UCSD-AML1 (cell line): ENCODE measurements at regions not wholly inside any gene's neighbourhood (a gene's known extent, or its start where the extent isn't known, plus 50 kb on each side); places are given as distances from the start of the nearest gene placed in this dataset.

Experiments
- DNase-seq: peaks from one replicate; lab custom pipeline; 2025; ENCODE audit not compliant: unreplicated experiment; lab: John Stamatoyannopoulos, UW

DNA sequence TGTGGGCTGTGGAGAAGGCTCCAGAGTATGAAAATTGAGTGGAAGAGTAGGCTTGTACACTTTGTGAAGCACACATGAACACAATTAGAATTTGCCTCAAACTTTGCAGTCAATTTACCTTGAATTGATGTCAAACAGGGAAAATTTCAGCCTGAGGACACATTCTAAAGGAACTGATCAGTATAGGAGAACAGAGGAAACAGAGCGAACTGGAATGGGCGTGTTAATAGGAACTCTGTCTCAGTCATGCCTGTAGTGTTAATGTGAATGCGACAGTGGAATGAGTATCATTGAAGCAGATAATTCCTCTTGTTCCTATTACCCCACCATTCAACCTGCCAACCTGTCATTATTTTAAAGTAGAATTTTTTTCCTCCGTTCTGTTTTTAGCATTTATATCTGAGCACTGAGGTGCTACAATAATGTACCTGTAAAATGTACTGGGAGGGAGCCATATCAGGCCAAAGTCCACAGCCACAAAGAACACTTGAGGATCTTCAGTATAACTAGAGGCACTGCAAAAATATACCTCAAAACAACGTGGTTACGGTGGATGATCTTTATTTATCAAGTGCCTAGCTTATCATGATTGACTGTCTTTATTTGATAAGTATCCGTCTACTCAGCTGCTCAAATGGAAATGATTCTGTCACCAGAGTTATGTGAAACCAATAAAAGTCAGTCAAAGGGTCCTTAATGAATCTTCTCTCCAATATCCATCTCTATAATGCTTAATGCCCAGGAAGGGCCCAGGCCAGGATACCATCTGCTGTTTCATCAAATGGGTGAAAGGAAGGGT is 125.3 kb upstream of the STMND1 start:
- no peak for DNase-seq

GRCh38 chr6:16974704-16975359 is 127.0 kb upstream of the STMND1 start:
- no peak for DNase-seq

DNA sequence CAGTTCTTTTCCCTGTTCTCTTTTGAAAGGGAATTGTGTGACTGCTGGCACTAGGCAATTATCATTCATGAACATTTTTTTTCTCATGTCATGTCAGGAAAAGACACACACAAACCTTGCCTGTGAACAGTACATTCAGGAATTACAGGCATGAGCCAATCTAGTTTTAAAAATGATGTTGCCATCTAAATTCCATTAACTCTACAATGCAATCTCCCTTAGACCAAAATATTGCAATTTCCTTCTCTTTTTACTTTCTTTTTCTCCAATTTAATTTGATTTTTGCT is 127.5 kb upstream of the STMND1 start:
- DNase-seq, result no peak

DNA sequence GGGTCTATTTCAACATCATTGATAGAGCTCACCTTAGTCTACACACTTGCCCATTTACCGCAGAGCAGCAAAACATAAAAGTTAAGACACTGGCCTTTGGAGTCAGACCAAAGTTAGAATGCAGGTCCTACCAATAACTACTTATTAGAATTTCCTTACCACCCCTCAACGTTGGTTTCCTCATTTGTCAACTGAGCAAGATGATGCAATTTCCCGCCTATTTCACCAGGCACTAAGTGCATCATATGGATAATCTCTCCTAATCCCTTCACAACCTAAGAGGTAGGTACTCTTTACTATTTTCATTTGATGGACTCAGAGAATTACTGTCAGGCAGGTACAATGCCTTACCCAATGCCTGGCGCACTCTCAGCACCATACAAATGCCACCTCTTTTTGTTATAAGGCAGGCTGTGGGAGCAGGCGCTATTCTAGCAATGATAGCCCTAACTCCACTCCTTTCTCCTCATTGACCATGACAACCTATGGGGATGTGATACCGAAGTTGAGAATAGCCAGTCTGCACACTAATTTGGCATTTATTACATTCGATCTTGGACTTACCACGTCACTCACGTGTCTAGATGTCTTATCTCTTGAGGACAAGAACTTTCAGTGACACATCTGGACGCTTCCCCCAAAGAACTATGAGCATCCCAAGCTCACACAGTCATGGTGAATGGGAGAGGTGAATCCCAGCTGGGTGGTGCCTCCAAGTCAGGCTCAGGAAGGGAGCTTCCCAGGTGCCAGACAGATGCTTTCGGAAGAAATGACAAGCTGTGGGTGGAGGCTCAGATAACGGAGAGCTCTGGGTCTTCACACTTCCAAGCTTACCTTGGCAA is 128.1 kb upstream of the STMND1 start:
- no peak for DNase-seq

GRCh38 chr6:16973051-16973450 is 128.8 kb upstream of the STMND1 start:
- DNase-seq, result no peak

- DNase-seq, result no peak
These were observed 129.3 kb upstream of the STMND1 start for GRCh38 chr6:16972535-16972934.

DNA sequence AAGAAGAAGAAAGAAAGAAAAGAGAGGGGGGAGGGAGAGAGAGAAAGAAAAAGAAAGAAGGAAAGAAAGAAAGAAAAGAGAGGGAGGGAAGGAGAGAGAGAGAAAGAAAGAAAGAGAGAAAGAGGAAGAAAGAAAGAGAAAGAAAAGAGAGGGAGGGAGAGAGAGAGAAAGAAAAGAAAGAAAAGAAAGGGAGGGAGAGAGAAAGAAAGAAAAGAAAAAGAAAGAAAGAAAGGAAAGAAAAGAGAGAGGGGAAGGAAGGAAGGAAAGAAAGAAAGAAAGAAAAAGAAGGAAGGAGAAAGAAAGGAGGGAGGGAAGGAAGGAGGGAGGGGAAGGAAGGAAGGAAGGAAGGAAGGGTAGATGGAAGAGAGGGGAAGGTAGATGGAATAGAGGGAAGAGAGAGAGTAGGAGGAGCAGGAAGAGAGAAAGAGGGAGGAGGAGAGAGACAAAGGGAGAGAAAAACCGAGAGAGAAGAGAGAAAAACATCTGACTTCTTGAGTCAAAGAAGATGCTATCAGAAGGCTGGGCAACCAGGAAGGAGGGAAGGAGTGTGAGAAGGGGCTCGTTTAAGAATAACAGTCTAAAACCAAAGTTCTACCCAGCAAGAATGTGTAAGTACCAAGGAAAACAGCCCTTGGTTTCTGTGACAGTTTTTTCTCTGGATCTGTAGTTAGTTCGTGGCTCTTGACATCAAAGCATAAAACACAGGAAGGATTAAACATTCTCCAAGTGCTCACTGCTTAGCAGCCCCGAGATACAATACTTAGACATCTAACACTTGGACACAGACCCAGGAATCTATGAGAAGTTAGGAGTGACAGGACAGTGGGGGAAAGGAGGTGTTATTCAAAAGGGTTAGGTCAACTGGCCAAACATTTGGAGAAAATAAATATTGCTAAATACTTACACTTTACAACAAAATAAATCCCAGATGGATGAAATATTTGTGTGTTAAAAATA is 131.9 kb upstream of the STMND1 start:
- DNase-seq, result no peak

GRCh38 chr6:16968101-16968500 is 133.7 kb upstream of the STMND1 start:
- no peak for DNase-seq

GRCh38 chr6:16967470-16967817 is 134.4 kb upstream of the STMND1 start:
- no peak for DNase-seq

- no peak for DNase-seq
These were observed 134.9 kb upstream of the STMND1 start for GRCh38 chr6:16966791-16967469.

DNA sequence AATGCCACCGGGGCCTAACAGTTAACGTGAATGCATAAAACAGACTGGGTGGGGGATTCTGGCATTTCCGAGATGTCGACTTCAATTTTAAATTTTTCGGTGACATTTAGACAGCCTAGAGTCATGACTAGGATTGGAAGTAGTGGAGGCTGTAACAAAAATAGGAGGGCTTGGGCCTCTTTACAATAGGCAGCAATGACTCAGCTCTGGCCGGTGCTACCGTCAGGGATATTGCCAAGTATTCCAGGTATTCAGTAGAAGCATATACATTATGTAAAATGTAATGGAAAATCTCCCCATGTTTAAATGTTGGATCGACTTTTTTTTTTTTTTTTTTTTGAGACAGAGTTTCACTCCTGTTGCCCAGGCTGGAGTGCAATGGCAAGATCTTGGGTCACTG is 136.2 kb upstream of the STMND1 start:
- no peak for DNase-seq

GRCh38 chr6:16964553-16965499 is 137.0 kb upstream of the STMND1 start:
- DNase-seq, result peak; percentile 66

GRCh38 chr6:16961577-16961976 is 140.3 kb upstream of the STMND1 start:
- DNase-seq, result no peak

GRCh38 chr6:16959789-16960188 is 142.1 kb upstream of the STMND1 start:
- DNase-seq, result no peak

GRCh38 chr6:16956361-16956760 is 145.5 kb upstream of the STMND1 start:
- no peak for DNase-seq

DNA sequence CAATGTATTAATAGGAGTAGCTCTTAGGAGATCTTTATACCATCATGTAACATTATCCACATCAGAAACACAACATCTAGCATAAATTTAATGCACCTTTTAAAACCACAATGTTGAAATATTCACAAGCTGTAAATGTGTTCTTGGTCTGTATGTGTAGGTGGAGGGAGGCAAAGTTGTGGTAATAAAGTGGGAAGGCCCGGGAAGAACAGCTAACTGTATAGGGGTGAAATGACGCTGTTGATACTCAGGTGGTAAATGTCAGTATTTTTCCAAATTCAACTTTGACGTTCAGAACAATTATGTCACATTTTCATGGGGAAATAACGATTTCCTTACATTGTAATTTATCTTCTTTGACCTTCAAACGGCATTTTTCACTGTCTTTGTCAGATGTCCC is 146.0 kb upstream of the STMND1 start:
- no peak for DNase-seq

GRCh38 chr6:16953905-16954304 is 147.9 kb upstream of the STMND1 start:
- DNase-seq, result no peak

- no peak for DNase-seq
These were observed 148.4 kb upstream of the STMND1 start for GRCh38 chr6:16953446-16953845.

GRCh38 chr6:16950825-16951495 is 150.9 kb upstream of the STMND1 start:
- DNase-seq, result no peak
